ENCODE measurements at regions not wholly inside any gene's neighbourhood (a gene's known extent, or its start where the extent isn't known, plus 50 kb on each side); places are given as distances from the start of the nearest gene placed in this dataset.
A peak's percentile ranks its signal among the peaks of the same experiment; 100 is the strongest.

- peak; percentile 14 for DNase-seq (ENCODE audit: low spot score)
- Histone ChIP-seq H3K4me3 (no peak overlapping the region), H2AFZ (no peak overlapping the region; the same call in 1 of the 2 replicates), H3K36me3 (ENCODE audit: insufficient read depth) (no peaks in the 10 kb centered on the region), H4K20me1 (replicated peaks; ENCODE audit: insufficient read depth) (no peaks in the 10 kb centered on the region), H3K27ac (ENCODE audit: low read depth) (no peak overlapping the region), H3K27me3 (ENCODE audit: insufficient read depth) (no peaks in the 10 kb centered on the region), H3K9me2 (ENCODE audit: insufficient read depth) (peaks cover 3% of the 10 kb centered on the region; the same call in 1 of the 2 replicates), H3K79me2 (replicated peaks; ENCODE audit: insufficient read depth) (no peaks in the 10 kb centered on the region), H3K4me2 (0 out of 2 replicates have a peak overlapping the region, but pooled peaks have one; percentile 56), H3K4me1 (ENCODE audit: insufficient read depth) (peaks cover 16% of the 10 kb centered on the region), H3F3A (replicated peaks; ENCODE audit: low read depth) (no peaks in the 10 kb centered on the region)
- TF ChIP-seq CREB1 (CRISPR knock-in tag; IDR thresholded peaks at IDR 0.05; ENCODE audit: low read depth) (no peak), EZH2 (IDR thresholded peaks at IDR 0.05; ENCODE audit: low read depth, unreplicated experiment) (no peak), EZH2phosphoT487 (IDR thresholded peaks at IDR 0.05; ENCODE audit: unreplicated experiment) (no peak), REST (IDR thresholded peaks at IDR 0.05; ENCODE audit: unreplicated experiment) (no peak), ZNF331 (CRISPR knock-in tag; IDR thresholded peaks at IDR 0.05; ENCODE audit: low read depth) (no peak)
- TF ChIP-seq, protein P1, sequence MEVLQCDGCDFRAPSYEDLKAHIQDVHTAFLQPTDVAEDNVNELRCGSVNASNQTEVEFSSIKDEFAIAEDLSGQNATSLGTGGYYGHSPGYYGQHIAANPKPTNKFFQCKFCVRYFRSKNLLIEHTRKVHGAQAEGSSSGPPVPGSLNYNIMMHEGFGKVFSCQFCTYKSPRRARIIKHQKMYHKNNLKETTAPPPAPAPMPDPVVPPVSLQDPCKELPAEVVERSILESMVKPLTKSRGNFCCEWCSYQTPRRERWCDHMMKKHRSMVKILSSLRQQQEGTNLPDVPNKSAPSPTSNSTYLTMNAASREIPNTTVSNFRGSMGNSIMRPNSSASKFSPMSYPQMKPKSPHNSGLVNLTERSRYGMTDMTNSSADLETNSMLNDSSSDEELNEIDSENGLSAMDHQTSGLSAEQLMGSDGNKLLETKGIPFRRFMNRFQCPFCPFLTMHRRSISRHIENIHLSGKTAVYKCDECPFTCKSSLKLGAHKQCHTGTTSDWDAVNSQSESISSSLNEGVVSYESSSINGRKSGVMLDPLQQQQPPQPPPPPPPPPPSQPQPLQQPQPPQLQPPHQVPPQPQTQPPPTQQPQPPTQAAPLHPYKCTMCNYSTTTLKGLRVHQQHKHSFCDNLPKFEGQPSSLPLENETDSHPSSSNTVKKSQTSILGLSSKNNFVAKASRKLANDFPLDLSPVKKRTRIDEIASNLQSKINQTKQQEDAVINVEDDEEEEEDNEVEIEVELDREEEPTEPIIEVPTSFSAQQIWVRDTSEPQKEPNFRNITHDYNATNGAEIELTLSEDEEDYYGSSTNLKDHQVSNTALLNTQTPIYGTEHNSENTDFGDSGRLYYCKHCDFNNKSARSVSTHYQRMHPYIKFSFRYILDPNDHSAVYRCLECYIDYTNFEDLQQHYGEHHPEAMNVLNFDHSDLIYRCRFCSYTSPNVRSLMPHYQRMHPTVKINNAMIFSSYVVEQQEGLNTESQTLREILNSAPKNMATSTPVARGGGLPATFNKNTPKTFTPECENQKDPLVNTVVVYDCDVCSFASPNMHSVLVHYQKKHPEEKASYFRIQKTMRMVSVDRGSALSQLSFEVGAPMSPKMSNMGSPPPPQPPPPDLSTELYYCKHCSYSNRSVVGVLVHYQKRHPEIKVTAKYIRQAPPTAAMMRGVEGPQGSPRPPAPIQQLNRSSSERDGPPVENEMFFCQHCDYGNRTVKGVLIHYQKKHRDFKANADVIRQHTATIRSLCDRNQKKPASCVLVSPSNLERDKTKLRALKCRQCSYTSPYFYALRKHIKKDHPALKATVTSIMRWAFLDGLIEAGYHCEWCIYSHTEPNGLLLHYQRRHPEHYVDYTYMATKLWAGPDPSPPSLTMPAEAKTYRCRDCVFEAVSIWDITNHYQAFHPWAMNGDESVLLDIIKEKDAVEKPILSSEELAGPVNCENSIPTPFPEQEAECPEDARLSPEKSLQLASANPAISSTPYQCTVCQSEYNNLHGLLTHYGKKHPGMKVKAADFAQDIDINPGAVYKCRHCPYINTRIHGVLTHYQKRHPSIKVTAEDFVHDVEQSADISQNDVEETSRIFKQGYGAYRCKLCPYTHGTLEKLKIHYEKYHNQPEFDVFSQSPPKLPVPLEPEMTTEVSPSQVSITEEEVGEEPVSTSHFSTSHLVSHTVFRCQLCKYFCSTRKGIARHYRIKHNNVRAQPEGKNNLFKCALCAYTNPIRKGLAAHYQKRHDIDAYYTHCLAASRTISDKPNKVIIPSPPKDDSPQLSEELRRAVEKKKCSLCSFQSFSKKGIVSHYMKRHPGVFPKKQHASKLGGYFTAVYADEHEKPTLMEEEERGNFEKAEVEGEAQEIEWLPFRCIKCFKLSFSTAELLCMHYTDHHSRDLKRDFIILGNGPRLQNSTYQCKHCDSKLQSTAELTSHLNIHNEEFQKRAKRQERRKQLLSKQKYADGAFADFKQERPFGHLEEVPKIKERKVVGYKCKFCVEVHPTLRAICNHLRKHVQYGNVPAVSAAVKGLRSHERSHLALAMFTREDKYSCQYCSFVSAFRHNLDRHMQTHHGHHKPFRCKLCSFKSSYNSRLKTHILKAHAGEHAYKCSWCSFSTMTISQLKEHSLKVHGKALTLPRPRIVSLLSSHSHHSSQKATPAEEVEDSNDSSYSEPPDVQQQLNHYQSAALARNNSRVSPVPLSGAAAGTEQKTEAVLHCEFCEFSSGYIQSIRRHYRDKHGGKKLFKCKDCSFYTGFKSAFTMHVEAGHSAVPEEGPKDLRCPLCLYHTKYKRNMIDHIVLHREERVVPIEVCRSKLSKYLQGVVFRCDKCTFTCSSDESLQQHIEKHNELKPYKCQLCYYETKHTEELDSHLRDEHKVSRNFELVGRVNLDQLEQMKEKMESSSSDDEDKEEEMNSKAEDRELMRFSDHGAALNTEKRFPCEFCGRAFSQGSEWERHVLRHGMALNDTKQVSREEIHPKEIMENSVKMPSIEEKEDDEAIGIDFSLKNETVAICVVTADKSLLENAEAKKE (CRISPR knock-in tag; IDR thresholded peaks at IDR 0.05) = no peak
- no peaks in the 10 kb centered on the region for H3K36me3 Mint-ChIP-seq (ENCODE audit: low read depth)
- H3K9me3 Mint-ChIP-seq = no peaks in the 10 kb centered on the region
- peaks cover 4% of the 10 kb centered on the region for H3K27me3 Mint-ChIP-seq (ENCODE audit: insufficient read depth, low read depth, poor library complexity)
- no peak overlapping the region for H3K4me3 Mint-ChIP-seq
- peak; percentile 50 for ATAC-seq
- H3K4me1 Mint-ChIP-seq = peaks cover 22% of the 10 kb centered on the region
- no peak overlapping the region for H3K27ac Mint-ChIP-seq
Observed at GRCh38 chr11:115611343-115611742, 107.1 kb upstream of the CADM1 start.
